Peyer's patch (tissue), 4 donors: ENCODE measurements at regions not wholly inside any gene's neighbourhood (a gene's known extent, or its start where the extent isn't known, plus 50 kb on each side); places are given as distances from the start of the nearest gene placed in this dataset.
"Not testable (repeated sequence)": the region's sequence is repeated elsewhere in the genome, so short reads cannot be mapped to it uniquely, and the experiment has no call there.

Source experiments
- POLR2A ChIP-seq, 2 donors: fragments of 450-650 bp; IDR thresholded peaks; one replicate each; pipeline ENCODE4 v1.5.1; 2017; ENCODE audit warnings: antibody characterized with exemption in 2 of 2, mild to moderate bottlenecking in 2 of 2, moderate library complexity in 2 of 2
- TF ChIP-seq, protein P1 (sequence below), 6 experiments: fragments of 450-650 bp in 4 of 6; fragments of 200-600 bp in 2 of 6; sonication (generic) in 1 of 6; IDR thresholded peaks; one replicate each; pipeline ENCODE4 v1.5.1; 2017 to 2019; ENCODE audit warnings: antibody characterized with exemption in 6 of 6, mild to moderate bottlenecking in 3 of 6, moderate library complexity in 1 of 6

DNA sequence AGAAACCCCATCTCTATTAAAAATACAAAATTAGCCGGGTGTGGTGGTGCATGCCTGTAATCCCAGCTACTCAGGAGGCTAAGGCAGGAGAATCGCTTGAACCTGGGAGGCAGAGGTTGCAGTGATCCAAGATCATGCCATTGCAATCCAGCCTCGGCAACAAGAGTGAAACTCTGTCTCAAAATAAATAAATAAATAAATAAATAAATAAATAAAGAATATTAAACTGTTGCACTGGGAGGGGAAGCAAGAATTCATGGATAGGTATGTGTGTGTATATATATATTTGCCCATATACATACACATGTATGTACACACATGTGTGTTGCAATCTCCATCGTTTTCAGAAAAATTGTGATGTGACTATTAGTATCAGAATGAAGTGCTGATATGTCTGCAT is 231.4 kb downstream of the CPS1 start:
- TF ChIP-seq, protein P1, sequence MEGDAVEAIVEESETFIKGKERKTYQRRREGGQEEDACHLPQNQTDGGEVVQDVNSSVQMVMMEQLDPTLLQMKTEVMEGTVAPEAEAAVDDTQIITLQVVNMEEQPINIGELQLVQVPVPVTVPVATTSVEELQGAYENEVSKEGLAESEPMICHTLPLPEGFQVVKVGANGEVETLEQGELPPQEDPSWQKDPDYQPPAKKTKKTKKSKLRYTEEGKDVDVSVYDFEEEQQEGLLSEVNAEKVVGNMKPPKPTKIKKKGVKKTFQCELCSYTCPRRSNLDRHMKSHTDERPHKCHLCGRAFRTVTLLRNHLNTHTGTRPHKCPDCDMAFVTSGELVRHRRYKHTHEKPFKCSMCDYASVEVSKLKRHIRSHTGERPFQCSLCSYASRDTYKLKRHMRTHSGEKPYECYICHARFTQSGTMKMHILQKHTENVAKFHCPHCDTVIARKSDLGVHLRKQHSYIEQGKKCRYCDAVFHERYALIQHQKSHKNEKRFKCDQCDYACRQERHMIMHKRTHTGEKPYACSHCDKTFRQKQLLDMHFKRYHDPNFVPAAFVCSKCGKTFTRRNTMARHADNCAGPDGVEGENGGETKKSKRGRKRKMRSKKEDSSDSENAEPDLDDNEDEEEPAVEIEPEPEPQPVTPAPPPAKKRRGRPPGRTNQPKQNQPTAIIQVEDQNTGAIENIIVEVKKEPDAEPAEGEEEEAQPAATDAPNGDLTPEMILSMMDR (IDR thresholded peaks at IDR 0.05), result not testable (repeated sequence)
- TF ChIP-seq POLR2A (IDR thresholded peaks at IDR 0.05), result not testable (repeated sequence)
